ENCODE measurements at regions not wholly inside any gene's neighbourhood (a gene's known extent, or its start where the extent isn't known, plus 50 kb on each side); places are given as distances from the start of the nearest gene placed in this dataset.

DNA sequence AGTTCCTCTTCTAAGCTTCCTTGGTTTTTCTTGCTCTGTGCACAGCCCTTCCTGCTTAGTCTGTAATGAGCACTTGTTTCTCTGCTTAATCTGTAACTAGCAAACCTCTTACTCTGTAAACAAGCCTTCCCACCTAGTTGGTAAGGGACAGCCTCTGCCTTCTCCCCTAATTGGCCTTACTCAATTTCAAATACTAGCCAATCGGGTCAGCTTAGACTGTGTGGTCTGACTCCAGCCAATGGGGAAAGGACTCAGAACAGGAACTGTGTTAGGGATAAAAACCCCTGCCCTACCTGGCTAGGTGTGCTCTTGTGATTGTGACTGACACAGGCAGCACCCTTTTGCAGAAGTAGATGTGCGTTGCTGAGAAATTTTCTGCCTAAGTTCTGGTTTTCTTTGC lies 136.5 kb upstream of the AADAT start:
- no peak for TF ChIP-seq EZH2 (IDR thresholded peaks at IDR 0.05; ENCODE audit: insufficient read depth, poor library complexity, severe bottlenecking)
- TF ChIP-seq EZH2phosphoT487 (IDR thresholded peaks at IDR 0.05; ENCODE audit: insufficient read depth, low read depth) = no peak

Measured in GM23248 (cell line).